A673 (cell line): ENCODE measurements at regions not wholly inside any gene's neighbourhood (a gene's known extent, or its start where the extent isn't known, plus 50 kb on each side); places are given as distances from the start of the nearest gene placed in this dataset.
"Not testable (repeated sequence)": the region's sequence is repeated elsewhere in the genome, so short reads cannot be mapped to it uniquely, and the experiment has no call there.

Experiments
- BruUV-seq: library from RNA; stranded (reverse); fragments of 400-500 nt; replicated peaks from 2 replicates; lab custom pipeline; 2021; lab: Mats Ljungman, UMichigan
- CTCF ChIA-PET: fragments of 300-600 bp; sonication (Branson Sonifier 250); formaldehyde crosslinking; loops from one replicate; lab custom pipeline; 2022; ENCODE audit warnings: antibody characterized with exemption; lab: Charles Lee
- POLR2A ChIA-PET: fragments of 300-600 bp; sonication (Branson Sonifier 250); formaldehyde crosslinking; loops from one replicate; lab custom pipeline; 2022; ENCODE audit warnings: antibody characterized with exemption; ENCODE audit not compliant: low non-redundant PET; lab: Charles Lee
- DNase-seq: peaks from one replicate; pipeline ENCODE4 v3.0.0-alpha.2; 2015; ENCODE audit warnings: low spot score
- H3K27ac ChIP-seq: fragments of 200-600 bp; sonication (generic); 2 replicates; pipeline ENCODE4 v1.5.1; 2016; ENCODE audit warnings: mixed run types, low read depth, mild to moderate bottlenecking, mixed read lengths, antibody characterized with exemption, low read length; ENCODE audit not compliant: poor library complexity, severe bottlenecking
- H3K27me3 ChIP-seq: fragments of 200-600 bp; sonication (generic); replicated peaks from 2 replicates; pipeline ENCODE4 v1.6.1; 2017; ENCODE audit warnings: mixed run types, low read depth, mild to moderate bottlenecking, mixed read lengths, antibody characterized with exemption, low read length; ENCODE audit not compliant: insufficient read depth, poor library complexity
- H3K36me3 ChIP-seq: fragments of 200-600 bp; sonication (generic); 2 replicates; pipeline ENCODE4 v1.6.1; 2016; ENCODE audit warnings: mixed run types, mild to moderate bottlenecking, mixed read lengths, antibody characterized with exemption, low read length; ENCODE audit not compliant: insufficient read depth, poor library complexity, severe bottlenecking
- H3K4me1 ChIP-seq: fragments of 200-600 bp; sonication (generic); 2 replicates; pipeline ENCODE4 v1.6.1; 2017; ENCODE audit warnings: mixed run types, mild to moderate bottlenecking, mixed read lengths, antibody characterized with exemption, low read length; ENCODE audit not compliant: insufficient read depth, poor library complexity, severe bottlenecking
- H3K4me3 ChIP-seq: fragments of 200-600 bp; sonication (generic); 2 replicates; pipeline ENCODE4 v1.5.1; 2016; ENCODE audit warnings: low read depth, mixed run types, mild to moderate bottlenecking, mixed read lengths, low read length; ENCODE audit not compliant: poor library complexity, severe bottlenecking
- H3K9me3 ChIP-seq: fragments of 200-600 bp; sonication (generic); 2 replicates; pipeline ENCODE4 v1.6.1; 2016; ENCODE audit warnings: mixed run types, low read depth, mild to moderate bottlenecking, mixed read lengths, antibody characterized with exemption, low read length; ENCODE audit not compliant: poor library complexity, severe bottlenecking
- EZH2 ChIP-seq: fragments of 200-600 bp; sonication (generic); IDR thresholded peaks from 2 replicates; pipeline ENCODE4 v1.6.1; 2017; ENCODE audit warnings: borderline replicate concordance, low read depth, mild to moderate bottlenecking, mixed read lengths, antibody characterized with exemption, low read length; ENCODE audit not compliant: poor library complexity, severe bottlenecking
- intact Hi-C: fragments of 100-400 bp; cut with micrococcal nuclease; formaldehyde crosslinking; loops from one replicate; pipeline ENCODE4 v1.10.0; 2022; ENCODE audit not compliant: unreplicated experiment
- TF ChIP-seq, protein P1 (sequence below): fragments of 300-800, 200-600 bp; sonication (generic); conservative IDR thresholded peaks from 2 replicates; pipeline ENCODE4 v1.5.1; 2017; ENCODE audit warnings: low read depth, mild to moderate bottlenecking, antibody characterized with exemption, low read length, moderate library complexity, mixed read lengths

DNA sequence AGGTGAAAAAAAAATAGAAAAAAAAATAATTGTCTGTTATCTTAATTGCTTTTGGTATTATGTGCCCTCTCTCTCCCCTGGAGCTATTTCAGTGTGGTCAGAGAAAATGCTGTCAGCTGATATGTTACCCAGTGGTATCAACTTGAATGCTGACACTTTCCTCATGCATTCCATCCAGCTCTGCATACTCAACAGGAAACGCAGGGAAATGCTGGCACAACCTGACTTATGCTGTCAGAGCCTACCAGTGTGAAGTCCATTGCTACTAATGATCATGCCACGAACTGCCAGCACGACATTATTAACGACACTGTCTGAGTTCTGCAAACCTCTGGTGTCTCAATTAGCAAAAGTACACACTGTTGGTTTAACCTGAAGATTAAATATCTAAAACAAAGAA is 182.8 kb downstream of the ZWINT start:
- intact Hi-C loops: no loop called here
- no peak overlapping the region for H3K4me3 ChIP-seq
- no peaks in the 10 kb centered on the region for H3K36me3 ChIP-seq
- peaks cover 54% of the 10 kb centered on the region for H3K9me3 ChIP-seq
- DNase-seq: no peak
- ChIA-PET POLR2A (no interaction called here), CTCF (no interaction called here)
- BruUV-seq: no TSS peak
- no peak for TF ChIP-seq EZH2
- TF ChIP-seq, protein P1, sequence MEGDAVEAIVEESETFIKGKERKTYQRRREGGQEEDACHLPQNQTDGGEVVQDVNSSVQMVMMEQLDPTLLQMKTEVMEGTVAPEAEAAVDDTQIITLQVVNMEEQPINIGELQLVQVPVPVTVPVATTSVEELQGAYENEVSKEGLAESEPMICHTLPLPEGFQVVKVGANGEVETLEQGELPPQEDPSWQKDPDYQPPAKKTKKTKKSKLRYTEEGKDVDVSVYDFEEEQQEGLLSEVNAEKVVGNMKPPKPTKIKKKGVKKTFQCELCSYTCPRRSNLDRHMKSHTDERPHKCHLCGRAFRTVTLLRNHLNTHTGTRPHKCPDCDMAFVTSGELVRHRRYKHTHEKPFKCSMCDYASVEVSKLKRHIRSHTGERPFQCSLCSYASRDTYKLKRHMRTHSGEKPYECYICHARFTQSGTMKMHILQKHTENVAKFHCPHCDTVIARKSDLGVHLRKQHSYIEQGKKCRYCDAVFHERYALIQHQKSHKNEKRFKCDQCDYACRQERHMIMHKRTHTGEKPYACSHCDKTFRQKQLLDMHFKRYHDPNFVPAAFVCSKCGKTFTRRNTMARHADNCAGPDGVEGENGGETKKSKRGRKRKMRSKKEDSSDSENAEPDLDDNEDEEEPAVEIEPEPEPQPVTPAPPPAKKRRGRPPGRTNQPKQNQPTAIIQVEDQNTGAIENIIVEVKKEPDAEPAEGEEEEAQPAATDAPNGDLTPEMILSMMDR: no peak
- no peak overlapping the region for H3K27ac ChIP-seq
- H3K27me3 ChIP-seq: no peaks in the 10 kb centered on the region
- no peaks in the 10 kb centered on the region for H3K4me1 ChIP-seq

DNA sequence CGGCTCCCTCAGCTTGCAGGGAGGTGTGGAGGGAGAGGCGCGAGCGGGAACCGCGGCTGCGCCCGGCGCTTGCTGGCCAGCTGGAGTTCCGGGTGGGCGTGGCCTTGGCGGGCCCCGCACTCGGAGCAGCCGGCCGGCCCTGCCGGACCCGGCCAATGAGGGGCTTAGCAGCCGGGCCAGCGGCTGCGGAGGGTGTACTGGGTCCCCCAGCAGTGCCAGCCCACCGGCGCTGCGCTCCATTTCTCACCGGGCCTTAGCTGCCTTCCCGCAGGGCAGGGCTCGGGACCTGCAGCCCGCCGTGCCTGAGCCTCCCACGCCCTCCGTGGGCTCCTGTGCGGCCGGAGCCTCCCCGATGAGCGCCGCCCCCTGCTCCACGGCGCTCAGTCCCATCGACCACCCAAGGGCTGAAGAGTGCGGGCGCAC is 206.0 kb downstream of the ZWINT start:
- H3K27me3 ChIP-seq, H3K36me3 ChIP-seq, H3K4me3 ChIP-seq, POLR2A ChIA-PET, intact Hi-C loops, H3K27ac ChIP-seq, H3K4me1 ChIP-seq, DNase-seq, BruUV-seq, CTCF ChIA-PET: not testable (repeated sequence)
- H3K9me3 ChIP-seq: peaks cover 32% of the 10 kb centered on the region

DNA sequence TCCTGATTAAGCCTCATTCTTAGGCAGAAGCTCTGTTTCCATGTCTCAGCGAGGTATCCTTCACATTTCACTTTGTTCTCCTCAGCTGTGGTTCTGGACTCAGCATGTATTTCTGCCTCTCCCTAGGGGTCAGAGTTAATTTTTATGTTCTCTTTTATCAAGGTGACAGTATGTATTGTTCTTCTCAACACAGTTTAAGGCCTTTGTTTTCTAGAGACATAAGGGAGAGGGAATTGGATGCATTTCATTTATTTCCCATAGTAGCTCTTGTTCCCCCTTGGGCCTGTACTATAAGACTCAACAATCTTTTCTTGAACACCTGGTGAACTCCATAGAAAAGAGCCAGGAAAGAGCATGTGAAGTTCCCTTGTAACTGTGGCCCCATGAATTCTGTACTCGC is 214.3 kb downstream of the ZWINT start:
- ChIA-PET CTCF (no interaction called here), POLR2A (no interaction called here)
- peaks cover 44% of the 10 kb centered on the region for H3K9me3 ChIP-seq

More for the DNA sequence above, 214.3 kb downstream of the ZWINT start:
- no TSS peak for BruUV-seq
- intact Hi-C loops: no loop called here
- Histone ChIP-seq H3K27ac (no peak overlapping the region), H3K4me3 (no peak overlapping the region), H3K4me1 (no peaks in the 10 kb centered on the region), H3K36me3 (no peaks in the 10 kb centered on the region), H3K27me3 (no peaks in the 10 kb centered on the region)
- DNase-seq: no peak
- TF ChIP-seq, protein P1: no peak
- TF ChIP-seq EZH2: no peak
